ENCODE measurements at regions not wholly inside any gene's neighbourhood (a gene's known extent, or its start where the extent isn't known, plus 50 kb on each side); places are given as distances from the start of the nearest gene placed in this dataset.

GRCh38 chr14:71695611-71696350 is 236.4 kb upstream of the RGS6 start:
- DNase-seq, result no peak

GRCh38 chr14:71698027-71698426 is 234.2 kb upstream of the RGS6 start:
- DNase-seq, result no peak

GRCh38 chr14:71698673-71699072 is 233.6 kb upstream of the RGS6 start:
- peak; percentile 16 for DNase-seq

GRCh38 chr14:71701990-71702389 is 230.2 kb upstream of the RGS6 start:
- no peak for DNase-seq

- DNase-seq, result no peak
Observed at GRCh38 chr14:71702786-71703185, 229.4 kb upstream of the RGS6 start.

GRCh38 chr14:71703477-71703876 is 228.8 kb upstream of the RGS6 start:
- no peak for DNase-seq

- DNase-seq, result no peak
Observed at GRCh38 chr14:71704210-71704609, 228.0 kb upstream of the RGS6 start.

GRCh38 chr14:71705460-71705859 is 226.8 kb upstream of the RGS6 start:
- no peak for DNase-seq

- no peak for DNase-seq
Observed at GRCh38 chr14:71709076-71709475, 223.2 kb upstream of the RGS6 start.

GRCh38 chr14:71709987-71710386 is 222.2 kb upstream of the RGS6 start:
- DNase-seq, result no peak

- DNase-seq, result no peak
Observed at GRCh38 chr14:71711125-71711524, 221.1 kb upstream of the RGS6 start.

GRCh38 chr14:71711619-71712018 is 220.6 kb upstream of the RGS6 start:
- DNase-seq, result no peak

- no peak for DNase-seq
Observed at GRCh38 chr14:71712478-71712877, 219.8 kb upstream of the RGS6 start.

GRCh38 chr14:71713016-71713415 is 219.2 kb upstream of the RGS6 start:
- no peak for DNase-seq

- DNase-seq, result no peak
Observed at GRCh38 chr14:71713451-71713850, 218.8 kb upstream of the RGS6 start.

GRCh38 chr14:71714225-71714624 is 218.0 kb upstream of the RGS6 start:
- no peak for DNase-seq

GRCh38 chr14:71716041-71716772 is 216.0 kb upstream of the RGS6 start:
- no peak for DNase-seq

- peak; percentile 67 for DNase-seq
Observed at GRCh38 chr14:71720978-71721624, 211.1 kb upstream of the RGS6 start.

- no peak for DNase-seq
Observed at GRCh38 chr14:71721791-71722190, 210.4 kb upstream of the RGS6 start.

- DNase-seq, result no peak
Observed at GRCh38 chr14:71722885-71723284, 209.3 kb upstream of the RGS6 start.

- peak; percentile 59 for DNase-seq
Observed at GRCh38 chr14:71725922-71726579, 206.2 kb upstream of the RGS6 start.

- DNase-seq, result no peak
Observed at GRCh38 chr14:71726580-71727021, 205.6 kb upstream of the RGS6 start.

- no peak for DNase-seq
Observed at GRCh38 chr14:71728386-71728785, 203.8 kb upstream of the RGS6 start.
